ENCODE measurements at regions not wholly inside any gene's neighbourhood (a gene's known extent, or its start where the extent isn't known, plus 50 kb on each side); places are given as distances from the start of the nearest gene placed in this dataset.

GRCh38 chr9:87270848-87271234 is 226.8 kb upstream of the DAPK1 start:
- Histone ChIP-seq H3K79me2 (ENCODE audit: control insufficient read depth in 1 of 2, insufficient read depth in 2 of 2, low read length in 2 of 2) (no peaks in the 10 kb centered on the region), H3K23ac (ENCODE audit: insufficient read length) (no peak overlapping the region), H2AFZ (ENCODE audit: low read length) (no peak overlapping the region), H3K36me3 (ENCODE audit: control insufficient read depth in 2 of 4, insufficient read depth in 4 of 4, low read length in 3 of 4) (no peaks in the 10 kb centered on the region), H2BK12ac (ENCODE audit: low read depth, low read length) (no peak overlapping the region), H3K18ac (ENCODE audit: extremely low read depth, low read length) (no peak overlapping the region), H3K56ac (replicated peaks; ENCODE audit: insufficient read length, low read depth, low read length) (no peak overlapping the region), H2AK5ac (ENCODE audit: low read depth, low read length) (no peak overlapping the region), H3K9me3 (ENCODE audit: insufficient read depth in 2 of 2, low read depth in 1 of 2, low read length in 1 of 2) (0 out of 4 replicates have a peak, but pooled peaks cover 0 to 4% of the 10 kb centered on the region in 2 experiments), H4K5ac (ENCODE audit: insufficient read length, low read depth, low read length) (no peak overlapping the region), H4K91ac (replicated peaks; ENCODE audit: insufficient read length, low read length) (no peak overlapping the region), H2BK5ac (ENCODE audit: low read depth, low read length) (no peak overlapping the region), H3K4me2 (ENCODE audit: insufficient read depth in 1 of 2, low read depth in 2 of 2, low read length in 2 of 2) (no peak overlapping the region), H3K9ac (replicated peaks in 1 of 4; ENCODE audit: extremely low read depth in 1 of 4, low read depth in 3 of 4, low read length in 3 of 4) (no peak overlapping the region), H2BK15ac (ENCODE audit: low read length) (no peak overlapping the region), H3K27me3 (replicated peaks in 1 of 4; ENCODE audit: control insufficient read depth in 3 of 4, extremely low read depth in 1 of 4, insufficient read depth in 3 of 4, low read length in 3 of 4) (no peaks in the 10 kb centered on the region), H4K20me1 (replicated peaks in 1 of 2; ENCODE audit: control insufficient read depth in 1 of 2, insufficient read depth in 2 of 2, low read length in 2 of 2) (no peaks in the 10 kb centered on the region), H3K79me1 (ENCODE audit: low read depth, low read length) (no peaks in the 10 kb centered on the region), H3K4me1 (replicated peaks in 1 of 4; ENCODE audit: control insufficient read depth in 3 of 4, insufficient read depth in 4 of 4, low read length in 3 of 4) (no peaks in the 10 kb centered on the region; a peak in 1 of 7 replicates), H3K4ac (replicated peaks; ENCODE audit: insufficient read length, low read depth, low read length) (no peak overlapping the region), H3K23me2 (ENCODE audit: low read depth, low read length) (no peaks in the 10 kb centered on the region), H3K27ac (ENCODE audit: low read depth, low read length) (no peak overlapping the region), H2BK20ac (ENCODE audit: low read length) (no peak overlapping the region), H3K4me3 (ENCODE audit: extremely low read depth in 1 of 4, insufficient read depth in 2 of 4, low read depth in 3 of 4, low read length in 4 of 4) (no peak overlapping the region), H3K14ac (ENCODE audit: insufficient read length) (no peak overlapping the region), H2BK120ac (replicated peaks; ENCODE audit: low read depth, low read length) (no peak overlapping the region), H4K8ac (ENCODE audit: extremely low read depth, insufficient read depth, low read length) (no peak overlapping the region; the same call in 1 of the 2 replicates)
- 81% methylated on average over 8 of the region's 8 CpGs; no CpG with 5 or more reads in 1 of the 2 experiments for WGBS, 2 experiments (ENCODE audit: extremely low coverage in 1 of 2, insufficient coverage in 1 of 2, insufficient read length in 1 of 2, insufficient replicate concordance in 2 of 2, low coverage in 1 of 2, low lambda C conversion rate in 2 of 2, missing lambda C conversion rate in 1 of 2)
- POLR2A ChIA-PET (ENCODE audit: partially characterized antibody), result no interaction called here
- DNase-seq (ENCODE audit: low read depth in 1 of 2, low spot score in 2 of 2) (no peak), FAIRE-seq (no peak)
- CTCF ChIA-PET (ENCODE audit: partially characterized antibody), result interaction anchor here (0.6 to 2.9 kb wide), 3 partner anchors 13 to 633 kb away, joined by 3 to 7 read pairs (median 3); no protein-coding TSS in a partner anchor
- TF ChIP-seq CHD7 (IDR thresholded peaks at IDR 0.05; ENCODE audit: insufficient replicate concordance, low read length), result no peak
